HG02970 (cell line): ENCODE measurements at regions not wholly inside any gene's neighbourhood (a gene's known extent, or its start where the extent isn't known, plus 50 kb on each side); places are given as distances from the start of the nearest gene placed in this dataset.

Experiments used
- ATAC-seq: cut with Tn5 transposase; IDR thresholded peaks from one replicate; pipeline ENCODE4 v1.9.1; 2021; ENCODE audit warnings: mild to moderate bottlenecking, moderate library complexity, moderate number of reproducible peaks; ENCODE audit not compliant: unreplicated experiment, low FRiP score

- no peak for ATAC-seq
Measured at GRCh38 chr5:174423558-174423957, 300.8 kb upstream of the MSX2 start.

DNA sequence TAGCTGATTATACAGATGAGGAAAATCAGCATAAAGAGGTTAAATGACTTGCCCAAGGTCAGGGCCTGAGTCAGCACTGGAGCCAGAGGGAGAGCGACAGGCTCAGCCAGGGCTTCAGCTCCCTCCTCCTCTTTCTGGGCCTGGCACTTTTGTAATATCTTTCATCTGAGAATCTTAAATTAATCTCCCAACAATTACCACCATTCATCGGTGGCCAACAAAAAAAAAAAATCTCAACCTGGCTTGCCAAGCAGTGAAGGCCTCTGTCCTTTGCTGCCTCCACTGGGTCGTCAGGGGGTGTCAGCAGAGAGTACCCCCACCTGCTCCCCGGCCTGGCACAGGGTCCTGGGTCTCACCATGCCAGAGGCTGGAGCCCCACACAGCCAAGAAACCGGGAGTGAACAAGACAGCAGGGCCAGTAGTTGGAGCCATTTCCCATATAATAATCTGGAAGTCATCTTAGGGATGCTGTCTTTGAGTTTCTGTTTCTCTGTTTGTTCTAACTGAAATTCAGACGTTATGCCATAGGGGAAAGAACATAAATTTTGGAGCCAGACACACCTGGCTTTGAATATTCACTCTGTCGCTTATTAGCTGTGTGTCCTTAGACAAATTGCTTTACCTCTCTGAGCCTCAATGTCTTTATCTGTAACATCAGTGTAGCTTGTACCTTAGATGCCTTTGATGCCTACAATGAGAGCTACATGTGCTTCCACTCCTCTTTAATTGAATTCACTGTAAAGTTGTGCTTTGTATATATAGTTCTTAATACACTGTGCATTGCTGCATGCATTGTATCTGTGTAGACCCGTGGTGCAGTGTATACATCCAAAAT lies 299.9 kb upstream of the MSX2 start:
- no peak for ATAC-seq

DNA sequence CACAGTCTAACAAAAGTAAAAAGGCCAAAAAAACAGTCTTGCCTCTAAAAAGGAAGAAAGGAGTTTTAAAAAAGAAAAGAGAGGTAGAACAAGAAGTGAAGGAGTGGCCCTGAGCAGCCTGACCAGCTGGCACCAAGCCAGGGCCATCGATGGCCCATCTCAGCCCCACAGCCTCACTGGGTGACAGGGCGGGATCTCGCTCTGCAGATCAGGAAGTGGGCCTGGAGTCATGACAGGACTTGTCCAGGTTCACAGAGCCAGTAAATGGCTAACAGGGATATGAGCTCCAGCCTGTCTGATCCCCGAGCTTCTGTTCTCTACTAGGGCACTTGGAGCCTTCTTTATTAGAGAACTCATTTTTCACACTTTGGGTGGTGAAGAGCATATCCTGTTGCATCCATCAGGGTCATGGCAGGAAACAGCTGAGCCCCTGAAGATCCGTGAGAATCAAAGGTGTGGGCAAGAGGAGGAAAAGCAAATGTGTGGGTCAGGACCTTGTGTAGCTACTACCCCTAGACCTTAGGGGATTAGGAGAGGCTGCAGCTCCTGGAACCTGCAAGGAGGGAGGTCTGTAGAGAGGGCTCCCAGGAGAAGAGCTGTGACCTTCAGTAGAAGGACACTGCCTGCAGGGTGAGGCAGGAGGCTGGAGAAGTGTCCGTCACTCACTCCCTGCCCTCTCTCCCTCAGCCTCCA lies 299.0 kb upstream of the MSX2 start:
- ATAC-seq = no peak

DNA sequence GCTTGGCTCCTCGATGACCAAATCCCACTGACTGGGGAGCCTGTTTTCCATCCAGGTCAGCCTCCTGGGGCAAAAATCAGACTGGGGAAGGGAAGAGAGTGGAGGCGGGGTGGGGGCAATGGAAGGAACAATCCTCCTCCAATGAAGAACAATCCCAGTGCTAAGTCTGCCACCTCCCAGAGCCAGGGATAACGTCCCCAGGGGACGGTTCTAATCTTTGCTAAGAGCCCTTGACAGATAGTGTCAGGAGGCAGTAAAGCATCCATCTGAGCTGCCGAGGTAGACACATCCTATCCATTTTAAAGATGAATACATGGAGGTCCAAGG lies 298.5 kb upstream of the MSX2 start:
- no peak for ATAC-seq

GRCh38 chr5:174426388-174426787 lies 298.0 kb upstream of the MSX2 start:
- no peak for ATAC-seq

DNA sequence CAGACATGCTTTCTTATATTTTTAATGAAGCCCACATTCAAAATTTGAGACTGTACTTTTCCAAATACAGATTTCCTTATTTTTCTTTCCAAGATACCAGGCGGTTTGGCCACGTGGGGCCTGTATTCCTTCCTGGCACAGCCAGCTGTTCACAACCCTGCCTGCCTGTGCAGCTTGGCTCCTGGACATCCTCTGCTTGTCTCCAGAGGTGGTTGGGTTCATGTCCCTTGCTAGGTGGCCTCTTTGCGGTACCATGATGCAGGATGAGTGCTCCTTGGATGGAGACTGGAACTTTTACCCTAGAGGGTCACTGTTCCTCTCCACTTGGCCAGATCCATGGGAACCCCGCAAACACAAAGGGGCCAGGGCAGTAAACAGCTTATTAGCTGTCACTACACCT lies 297.5 kb upstream of the MSX2 start:
- ATAC-seq = no peak

- ATAC-seq = no peak
Measured at GRCh38 chr5:174427304-174427703, 297.1 kb upstream of the MSX2 start.

- no peak for ATAC-seq
Measured at GRCh38 chr5:174428895-174429294, 295.5 kb upstream of the MSX2 start.

- ATAC-seq = no peak
Measured at GRCh38 chr5:174430940-174431339, 293.4 kb upstream of the MSX2 start.

DNA sequence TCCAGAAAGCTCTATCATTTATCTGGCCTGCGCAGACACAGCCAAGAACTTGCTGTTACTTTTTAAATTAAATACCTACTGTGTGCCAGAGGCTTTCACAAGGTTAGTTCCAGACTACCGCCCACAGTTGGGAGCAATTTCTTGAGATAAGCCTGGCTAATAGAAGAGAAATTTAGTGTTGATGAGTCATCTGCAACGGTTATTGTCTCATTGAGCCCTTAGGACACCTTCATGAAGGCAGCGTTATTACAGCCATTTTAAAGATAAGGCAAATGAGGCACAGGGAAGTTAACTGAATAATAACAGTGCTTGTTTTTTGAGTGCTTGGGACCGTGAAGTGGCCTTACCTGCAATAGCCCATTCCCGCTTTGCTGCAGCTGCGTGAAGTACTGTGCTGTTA lies 292.9 kb upstream of the MSX2 start:
- no peak for ATAC-seq

DNA sequence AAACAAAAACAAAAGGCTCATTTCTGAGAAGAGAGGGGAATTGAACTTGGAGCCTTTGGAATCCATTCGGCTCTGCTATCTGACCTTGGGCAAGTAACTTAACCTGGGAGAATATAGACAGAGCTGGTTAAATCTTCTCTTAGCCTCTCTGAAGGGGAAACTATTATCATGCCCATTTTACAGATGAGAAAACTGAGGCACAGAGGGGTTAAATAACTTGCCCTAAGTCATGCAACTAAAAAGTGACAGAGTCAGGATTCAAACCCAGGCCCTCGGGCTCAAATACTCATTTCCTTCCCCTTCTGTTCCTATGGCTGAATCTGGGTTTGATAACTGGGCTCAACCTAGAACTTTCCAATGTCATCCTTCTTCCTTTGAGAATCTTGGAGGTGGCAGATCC lies 291.3 kb upstream of the MSX2 start:
- no peak for ATAC-seq

DNA sequence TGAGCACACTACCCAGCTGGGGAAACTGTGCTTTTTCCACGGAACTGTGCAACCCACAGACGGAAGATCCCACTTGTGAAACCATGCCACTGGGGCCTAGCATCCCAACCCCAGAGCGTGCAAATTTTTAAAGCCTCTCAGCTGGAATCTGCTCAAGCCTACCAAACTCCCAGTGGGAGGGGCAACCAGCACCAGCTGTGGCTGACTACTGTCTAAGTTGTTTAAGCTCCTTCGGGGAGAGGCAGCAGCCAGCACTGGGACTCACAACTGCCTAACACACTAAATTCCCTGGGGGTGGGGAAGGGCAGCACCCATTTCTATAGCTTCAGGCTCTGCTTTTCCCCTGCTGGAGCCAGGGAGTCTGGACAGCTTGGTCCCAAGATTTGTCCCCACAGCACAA lies 287.6 kb upstream of the MSX2 start:
- no peak for ATAC-seq

DNA sequence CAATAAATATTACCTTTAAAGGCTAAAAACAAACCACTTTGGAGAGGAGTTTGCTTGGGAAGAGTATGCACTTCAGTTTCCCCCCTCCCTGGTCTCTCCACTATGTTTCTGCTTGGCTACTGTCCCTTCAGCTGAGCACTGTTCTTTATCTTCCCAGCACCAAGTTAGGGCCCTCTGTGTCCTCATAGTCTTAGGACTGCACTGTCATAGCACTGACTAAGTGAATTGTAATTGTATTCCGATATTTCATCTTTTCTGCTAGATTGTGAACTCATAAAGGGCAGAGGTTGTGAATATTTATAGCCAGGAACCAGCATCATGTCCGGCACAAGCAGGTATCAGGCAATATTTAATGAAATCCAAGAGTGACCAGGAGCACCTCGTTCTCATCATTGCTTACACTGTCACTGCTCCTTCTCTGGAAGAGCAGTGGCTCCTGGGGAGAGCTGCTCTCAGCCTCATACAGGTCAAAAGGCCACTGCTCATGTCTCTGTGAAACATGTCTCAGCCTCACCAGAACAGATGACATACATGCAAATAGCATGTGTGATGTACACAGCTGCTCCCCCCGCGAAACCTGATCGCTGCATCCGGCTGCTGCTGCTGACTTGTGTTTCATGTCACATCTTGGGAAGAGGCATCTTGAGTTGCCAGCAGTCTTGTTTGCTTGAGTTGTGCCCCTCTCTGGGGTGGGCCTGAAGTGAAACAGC lies 279.7 kb upstream of the MSX2 start:
- no peak for ATAC-seq

- no peak for ATAC-seq
Measured at GRCh38 chr5:174446446-174446845, 277.9 kb upstream of the MSX2 start.

DNA sequence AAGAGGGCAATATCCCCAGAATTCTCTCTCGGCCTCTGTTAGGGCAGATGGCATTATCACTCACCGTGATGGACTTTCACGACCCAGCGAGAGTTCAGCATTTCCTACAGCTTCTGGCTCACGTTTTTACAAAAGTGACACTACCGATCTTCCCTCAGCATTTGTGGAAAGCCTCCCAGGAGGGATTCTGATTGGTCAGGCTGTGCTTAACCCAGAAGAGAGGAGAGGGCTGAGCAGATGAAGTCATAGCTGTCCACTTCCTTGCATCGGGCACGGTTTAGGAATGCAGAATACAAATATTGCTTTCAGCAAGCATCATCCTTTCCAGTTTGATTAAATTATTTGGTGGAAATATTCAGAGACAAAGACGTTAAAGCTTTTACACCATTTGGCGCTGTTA lies 277.4 kb upstream of the MSX2 start:
- no peak for ATAC-seq

- ATAC-seq = no peak
Measured at GRCh38 chr5:174448041-174448440, 276.3 kb upstream of the MSX2 start.

DNA sequence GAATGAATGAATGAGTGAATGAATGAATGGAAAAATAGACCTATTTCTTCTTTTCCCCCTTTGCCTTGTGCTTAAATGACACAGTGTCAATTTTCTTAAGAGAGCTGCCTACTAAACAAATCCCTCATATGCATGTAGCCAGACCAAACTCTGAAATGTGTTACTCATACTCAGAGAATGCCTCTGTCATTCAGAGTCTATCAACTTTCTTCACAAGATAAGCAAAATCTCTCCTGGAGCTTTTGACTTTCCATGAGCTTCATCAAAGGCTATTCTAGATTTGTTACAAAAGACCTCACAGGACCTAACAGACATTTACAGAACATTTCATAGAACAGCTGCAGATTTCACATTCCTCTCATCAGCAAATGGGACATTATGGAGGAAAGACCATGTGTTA lies 275.7 kb upstream of the MSX2 start:
- ATAC-seq = no peak

- ATAC-seq = no peak
Measured at GRCh38 chr5:174453690-174454089, 270.7 kb upstream of the MSX2 start.

GRCh38 chr5:174454464-174454863 lies 269.9 kb upstream of the MSX2 start:
- no peak for ATAC-seq

GRCh38 chr5:174454890-174455289 lies 269.5 kb upstream of the MSX2 start:
- no peak for ATAC-seq

DNA sequence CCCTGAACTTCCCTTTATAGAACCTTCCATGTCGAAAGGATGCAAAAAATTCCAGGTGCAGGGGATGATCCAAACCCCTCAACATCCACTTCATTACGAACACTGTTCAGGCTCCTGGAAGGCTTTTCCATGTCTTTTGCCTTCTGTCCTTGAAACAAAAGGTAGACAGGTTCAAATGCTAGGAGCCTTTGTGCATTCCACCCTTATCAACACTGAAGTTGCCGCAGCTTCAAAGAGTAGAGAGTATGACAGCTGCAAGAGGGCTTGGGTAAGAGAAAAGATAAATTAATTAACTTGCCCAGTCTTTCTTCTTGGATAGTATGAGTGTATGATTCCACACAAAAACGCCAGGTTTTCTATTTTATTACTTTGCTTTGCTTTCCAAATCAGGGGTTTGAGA lies 269.1 kb upstream of the MSX2 start:
- ATAC-seq = no peak
